GM18951 (cell line): ENCODE measurements at regions not wholly inside any gene's neighbourhood (a gene's known extent, or its start where the extent isn't known, plus 50 kb on each side); places are given as distances from the start of the nearest gene placed in this dataset.
"Not testable (repeated sequence)": the region's sequence is repeated elsewhere in the genome, so short reads cannot be mapped to it uniquely, and the experiment has no call there.

Experiments used
- POLR2A ChIP-seq: IDR thresholded peaks from 4 replicates; pipeline ENCODE4 v1.6.1; 2011; ENCODE audit warnings: mild to moderate bottlenecking; ENCODE audit not compliant: insufficient read length, insufficient read depth; ENCODE audit errors: extremely low read depth
- in situ Hi-C: fragments of 300-500 bp; cut with MboI; formaldehyde crosslinking; loops from one replicate; pipeline ENCODE4 v1.12.0; 2022; ENCODE audit warnings: low sequenced_read_pairs, mixed read lengths, inconsistent platforms; ENCODE audit not compliant: unreplicated experiment

DNA sequence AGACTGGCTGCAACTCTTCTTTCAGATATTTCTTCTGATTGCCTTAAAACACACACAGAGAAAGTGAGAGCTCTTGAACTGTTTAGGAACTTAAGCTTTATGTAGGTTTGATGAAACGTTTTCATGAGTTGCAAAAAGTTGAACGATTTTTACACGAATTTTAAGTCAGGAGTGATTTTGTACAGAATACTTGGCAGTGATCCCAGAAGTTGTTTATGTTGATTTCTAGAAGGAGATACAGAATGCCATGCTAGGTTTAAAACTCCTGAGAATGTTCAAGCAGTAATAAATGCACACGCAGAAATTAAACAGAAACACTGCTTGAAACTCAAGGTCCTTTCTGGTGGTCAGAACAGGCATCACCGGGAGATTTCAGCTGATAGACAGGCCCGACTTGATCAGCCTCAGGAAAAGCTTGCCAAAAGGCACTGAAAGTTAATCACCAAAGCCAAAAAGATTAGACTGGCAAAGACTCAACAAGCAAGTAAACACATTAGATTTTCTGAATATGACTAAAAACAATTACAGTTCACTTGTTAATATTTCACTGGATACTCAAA is 123.1 kb downstream of the SOCS6 start:
- TF ChIP-seq POLR2A: no peak
- in situ Hi-C loops: no loop called here

DNA sequence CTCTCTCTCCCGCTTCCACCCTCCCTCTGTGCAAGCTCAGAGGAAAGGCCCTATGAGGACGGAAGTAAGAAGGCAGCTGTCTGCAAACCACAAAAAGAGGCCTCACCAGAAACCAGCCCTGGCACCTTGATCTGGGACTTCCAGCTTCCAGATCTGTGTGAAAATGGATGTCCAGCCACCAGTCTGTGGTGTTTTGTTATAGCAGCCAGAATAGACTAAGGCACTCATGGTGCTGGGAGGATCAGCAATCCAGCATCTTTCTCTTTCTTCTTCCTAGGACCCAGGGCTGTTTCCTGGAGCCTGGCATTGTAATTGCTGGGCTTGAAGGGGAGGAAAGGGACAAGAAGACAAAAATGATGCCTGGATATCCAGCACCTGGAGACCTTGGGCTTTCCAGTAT is 122.5 kb downstream of the SOCS6 start:
- TF ChIP-seq POLR2A: no peak
- in situ Hi-C loops: no loop called here

DNA sequence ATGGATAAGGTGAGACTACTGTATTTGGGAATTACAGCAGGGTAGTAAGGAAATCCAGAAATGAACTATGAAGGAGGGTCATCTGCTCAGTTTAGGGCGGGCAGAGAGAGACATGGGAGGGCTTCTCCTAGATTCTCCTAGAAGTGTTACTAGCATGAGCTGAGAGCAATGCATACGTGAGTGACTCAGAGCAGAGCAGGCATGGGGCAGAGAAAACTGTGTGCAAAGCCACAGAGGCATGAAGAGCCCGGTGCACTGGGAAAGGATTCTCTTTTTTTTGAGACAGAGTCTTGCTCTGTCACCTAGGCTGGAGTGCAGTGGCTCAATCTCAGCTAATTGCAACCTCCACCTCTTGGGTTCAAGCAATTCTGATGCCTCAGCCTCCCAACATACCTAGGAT is 116.2 kb downstream of the SOCS6 start:
- in situ Hi-C loops: no loop called here
- TF ChIP-seq POLR2A: no peak

DNA sequence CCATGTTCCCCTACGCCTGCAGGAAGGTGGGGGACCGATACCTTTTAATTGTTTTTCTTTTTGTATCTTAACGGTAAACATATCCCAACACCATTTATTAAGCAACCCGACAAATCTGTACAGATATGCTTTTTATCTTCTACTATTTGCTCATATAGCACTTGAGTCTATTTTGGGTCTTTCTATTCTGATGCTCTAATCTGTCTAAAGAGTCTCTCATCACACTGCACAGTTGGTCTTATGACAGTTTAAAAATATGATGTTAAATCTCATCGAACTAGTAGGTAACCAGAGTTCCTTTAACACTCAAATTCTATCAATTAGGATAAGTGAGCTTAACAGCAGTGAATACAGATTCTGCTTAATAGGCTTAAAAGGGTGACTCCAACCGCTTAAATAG is 111.6 kb downstream of the SOCS6 start:
- no peak for TF ChIP-seq POLR2A
- in situ Hi-C loops: no loop called here

DNA sequence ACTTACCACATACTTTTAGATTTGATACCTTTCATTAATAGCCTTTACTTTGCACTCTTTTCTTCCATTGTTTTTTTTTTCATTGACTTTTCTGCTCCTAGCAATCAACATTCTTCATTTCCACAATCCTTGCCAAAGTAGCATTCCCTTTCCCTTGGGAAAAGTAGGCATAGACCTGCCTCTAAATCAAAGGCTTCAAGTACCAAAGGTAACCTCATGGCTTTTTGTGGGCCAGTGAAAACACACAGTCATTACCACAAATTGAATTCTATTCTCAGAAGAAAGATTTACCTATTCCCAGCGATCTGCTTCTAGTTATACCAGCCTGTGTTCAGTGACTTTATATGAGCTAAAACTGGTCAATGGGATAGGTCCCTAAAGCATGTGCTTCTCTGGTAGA is 109.2 kb downstream of the SOCS6 start:
- TF ChIP-seq POLR2A: no peak

DNA sequence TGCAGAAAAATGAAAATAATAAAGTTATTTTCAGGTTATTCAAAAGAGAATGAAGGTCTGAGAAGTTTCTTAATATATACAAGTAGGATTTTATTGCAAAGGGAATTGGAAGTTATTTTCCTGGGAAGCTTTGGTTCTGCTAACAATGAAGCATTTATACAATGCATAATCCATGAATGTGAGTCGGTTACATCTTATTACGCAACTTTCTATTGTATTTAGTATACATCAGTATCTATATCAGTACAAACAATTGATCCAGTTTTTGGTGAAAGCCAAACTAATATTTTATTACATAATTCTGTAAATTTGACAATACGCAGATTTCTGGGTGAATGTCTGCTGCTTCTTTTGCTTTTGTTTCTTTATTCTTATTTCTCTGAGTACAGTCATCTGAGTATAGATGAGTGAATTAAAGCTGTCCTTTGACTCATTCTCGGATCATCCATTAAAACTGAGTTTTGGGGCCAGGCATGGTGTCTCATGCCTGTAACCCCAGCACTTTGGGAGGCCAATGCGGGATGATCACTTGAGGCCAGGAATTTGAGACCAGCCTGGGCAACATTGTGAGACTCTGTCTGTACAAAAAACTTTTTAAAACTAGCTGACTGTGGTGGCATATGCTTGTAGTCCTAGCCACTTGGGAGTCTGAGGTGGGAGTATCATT is 108.5 kb downstream of the SOCS6 start:
- no peak for TF ChIP-seq POLR2A
- in situ Hi-C loops: no loop called here

More for the DNA sequence above, 109.2 kb downstream of the SOCS6 start:
- in situ Hi-C loops: no loop called here

DNA sequence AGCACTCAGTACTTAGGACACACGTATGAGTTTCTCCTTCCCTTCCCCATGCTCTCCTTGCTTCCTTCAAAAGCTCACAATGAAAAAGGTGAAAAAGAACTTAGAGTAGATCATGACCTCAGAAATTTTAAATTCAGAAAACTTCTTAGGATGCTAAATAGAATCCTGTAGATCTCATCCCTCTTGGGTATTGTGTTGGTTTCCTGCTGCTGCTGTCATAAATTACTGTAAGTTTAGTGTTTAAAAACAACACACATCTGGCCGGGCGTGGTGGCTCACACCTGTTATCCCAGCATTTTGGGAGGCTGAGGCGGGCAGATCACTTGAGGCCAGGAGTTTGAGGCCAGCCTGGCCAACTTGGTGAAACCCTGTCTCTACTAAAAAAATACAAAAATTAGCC is 106.9 kb downstream of the SOCS6 start:
- in situ Hi-C loops: not testable (repeated sequence)

DNA sequence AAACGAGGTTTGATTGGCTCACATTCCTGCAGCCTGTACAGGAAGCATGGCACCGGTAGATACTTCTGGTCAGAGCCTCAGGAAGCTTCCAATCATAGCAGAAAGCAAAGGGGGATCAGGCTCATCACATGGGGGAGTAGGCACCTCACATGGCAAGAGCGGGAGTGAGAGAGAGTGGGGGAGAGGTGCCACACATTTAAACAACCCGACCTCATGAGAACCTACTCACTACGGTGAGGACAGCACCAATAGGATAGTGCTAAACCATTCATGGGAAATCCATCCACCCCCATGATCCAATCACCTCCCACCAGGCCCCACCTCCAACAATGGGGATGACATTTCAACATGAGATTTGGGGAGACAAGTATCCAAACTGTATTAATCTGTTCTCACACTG is 105.8 kb downstream of the SOCS6 start:
- no peak for TF ChIP-seq POLR2A
- in situ Hi-C loops: no loop called here

DNA sequence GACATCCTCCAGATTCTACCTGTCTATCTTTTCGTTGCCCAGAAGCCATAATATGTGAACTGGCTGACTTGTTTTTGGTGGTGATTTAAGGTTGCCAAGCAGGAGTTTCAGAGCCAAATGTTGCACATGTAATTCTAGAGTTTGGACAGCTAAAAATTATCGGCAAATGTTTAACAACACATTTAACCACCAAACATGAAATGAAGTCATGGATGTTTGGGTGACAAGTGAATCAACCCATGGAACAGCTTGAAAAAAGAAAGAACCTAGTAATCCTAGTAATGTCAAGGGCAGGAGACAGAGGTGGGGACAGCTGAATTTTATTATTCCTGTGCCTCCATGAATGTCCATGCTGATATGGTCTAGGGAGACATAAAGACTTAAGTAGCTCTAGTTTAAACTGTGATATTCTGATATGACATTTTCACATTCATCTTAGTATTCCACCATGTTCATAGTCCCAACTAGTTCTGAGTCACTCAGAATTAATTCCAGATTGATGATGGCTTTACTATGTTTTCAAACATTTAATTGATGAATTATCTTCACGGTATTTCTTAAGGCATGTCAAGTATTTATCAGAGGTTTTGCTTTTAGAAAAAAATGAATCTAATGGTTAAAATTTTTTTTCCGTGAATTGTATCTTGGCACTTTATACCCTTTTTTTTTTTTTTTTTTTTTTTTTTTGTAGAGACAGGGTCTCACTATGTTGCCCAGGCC is 101.7 kb downstream of the SOCS6 start:
- in situ Hi-C loops: no loop called here

DNA sequence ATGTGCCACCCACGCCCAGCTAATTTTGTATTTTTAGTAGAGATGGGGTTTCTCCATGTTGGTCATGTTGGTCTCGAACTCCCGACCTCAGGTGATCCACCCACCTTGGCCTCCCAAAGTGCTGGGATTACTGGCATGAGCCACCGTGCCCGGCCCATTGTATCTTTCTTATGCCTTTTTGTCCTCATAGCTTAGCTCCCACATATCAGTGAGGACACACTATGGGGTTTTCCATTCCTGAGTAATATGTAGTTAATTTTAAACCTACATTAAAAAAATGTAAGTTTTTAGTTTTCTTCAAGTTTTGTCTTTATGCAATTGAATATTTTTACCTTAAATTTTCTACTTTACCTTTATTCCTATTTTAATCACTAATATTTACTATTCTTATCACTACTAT is 100.2 kb downstream of the SOCS6 start:
- in situ Hi-C loops: not testable (repeated sequence)

More for the DNA sequence above, 101.7 kb downstream of the SOCS6 start:
- TF ChIP-seq POLR2A: no peak

DNA sequence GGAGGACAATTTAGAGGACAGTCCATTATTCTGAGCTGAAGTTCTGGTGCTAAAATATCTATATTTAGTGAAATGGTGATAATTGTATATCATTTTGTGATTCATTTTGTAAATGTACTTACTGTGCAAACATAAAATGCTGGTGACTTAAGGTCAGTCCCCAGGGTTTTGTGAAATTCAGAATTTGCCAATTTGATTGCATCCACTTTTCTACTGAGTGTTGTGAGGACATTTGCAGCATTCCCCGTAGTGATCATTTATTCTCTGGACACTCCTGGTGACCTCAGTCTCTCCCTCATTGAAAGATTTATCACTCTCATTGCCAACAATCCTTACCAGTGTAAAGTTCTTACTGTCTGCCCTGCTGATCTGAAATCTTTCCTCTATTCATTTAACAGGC is 98.2 kb downstream of the SOCS6 start:
- TF ChIP-seq POLR2A: no peak
- in situ Hi-C loops: no loop called here

DNA sequence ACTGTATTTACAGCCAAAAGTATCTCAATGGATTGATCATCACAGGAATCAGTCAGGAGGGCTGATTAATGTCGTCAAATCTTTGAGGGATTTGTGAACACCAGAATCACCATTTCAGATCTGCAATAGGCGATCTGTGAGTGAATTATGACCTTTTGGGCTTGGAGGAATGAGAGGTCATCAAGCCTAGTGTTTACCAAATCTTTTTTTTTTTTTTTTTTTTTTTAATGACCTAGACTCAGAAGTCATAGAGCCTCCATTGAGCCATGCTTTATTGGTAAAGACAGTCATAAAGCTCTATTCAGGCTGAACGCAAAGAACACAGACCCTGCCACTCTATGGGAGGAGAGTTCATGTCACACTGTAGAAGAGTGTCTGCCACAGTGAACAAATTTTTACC is 97.7 kb downstream of the SOCS6 start:
- in situ Hi-C loops: no loop called here
- TF ChIP-seq POLR2A: no peak

DNA sequence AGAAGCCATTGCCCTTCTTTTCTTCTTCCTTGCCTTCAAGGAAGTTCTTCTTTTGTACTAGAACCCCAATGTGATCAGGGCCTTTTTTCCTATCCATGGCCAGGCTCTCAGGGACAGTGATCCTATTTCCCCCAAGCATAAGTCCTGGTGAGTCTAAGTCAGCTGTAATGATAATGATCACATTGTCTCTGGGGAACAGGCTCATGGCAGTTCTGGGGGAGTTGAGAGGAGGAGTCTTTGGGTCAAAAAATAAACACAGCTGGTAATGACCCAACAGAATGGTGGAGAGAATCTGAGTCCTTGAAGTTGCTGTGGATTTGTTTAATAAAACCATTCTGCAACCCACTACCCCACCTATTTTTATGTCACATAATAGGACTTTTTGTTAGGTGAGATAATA is 96.6 kb downstream of the SOCS6 start:
- no peak for TF ChIP-seq POLR2A
- in situ Hi-C loops: no loop called here

DNA sequence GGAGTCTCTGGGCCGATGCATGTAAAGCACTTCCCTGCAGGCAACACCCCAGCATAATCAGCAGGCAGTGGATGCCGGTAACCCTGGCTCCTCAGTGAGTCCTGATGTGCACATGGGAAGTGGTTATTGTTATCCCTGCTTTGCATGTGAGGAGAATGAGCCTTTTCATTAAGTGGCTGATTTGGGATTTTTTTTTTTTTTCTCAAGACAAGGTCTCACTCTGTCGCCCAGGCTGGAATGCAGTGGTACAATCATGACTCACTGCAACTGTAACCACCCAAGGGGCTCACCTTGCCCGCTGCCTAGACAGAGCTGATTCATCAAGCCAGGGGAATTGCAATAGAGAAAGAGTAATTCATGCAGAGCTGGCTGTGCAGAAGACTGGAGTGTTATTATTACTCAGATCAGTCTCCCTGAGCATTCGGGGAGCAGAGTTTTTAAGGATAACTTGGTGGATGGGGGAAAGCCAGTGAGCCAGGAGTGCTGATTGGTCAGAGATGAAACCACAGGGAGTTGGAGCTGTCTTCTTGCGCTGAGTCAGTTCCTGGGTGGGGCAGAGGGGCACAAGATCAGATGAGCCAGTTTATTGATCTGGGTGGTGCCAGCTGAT is 95.4 kb downstream of the SOCS6 start:
- in situ Hi-C loops: no loop called here
- no peak for TF ChIP-seq POLR2A
